GM19351 (cell line): ENCODE measurements at regions not wholly inside any gene's neighbourhood (a gene's known extent, or its start where the extent isn't known, plus 50 kb on each side); places are given as distances from the start of the nearest gene placed in this dataset.
"Not testable (repeated sequence)": the region's sequence is repeated elsewhere in the genome, so short reads cannot be mapped to it uniquely, and the experiment has no call there.

Experiments
- ATAC-seq: cut with Tn5 transposase; IDR thresholded peaks from one replicate; pipeline ENCODE4 v1.9.1; 2021; ENCODE audit warnings: mild to moderate bottlenecking, moderate library complexity; ENCODE audit not compliant: unreplicated experiment

DNA sequence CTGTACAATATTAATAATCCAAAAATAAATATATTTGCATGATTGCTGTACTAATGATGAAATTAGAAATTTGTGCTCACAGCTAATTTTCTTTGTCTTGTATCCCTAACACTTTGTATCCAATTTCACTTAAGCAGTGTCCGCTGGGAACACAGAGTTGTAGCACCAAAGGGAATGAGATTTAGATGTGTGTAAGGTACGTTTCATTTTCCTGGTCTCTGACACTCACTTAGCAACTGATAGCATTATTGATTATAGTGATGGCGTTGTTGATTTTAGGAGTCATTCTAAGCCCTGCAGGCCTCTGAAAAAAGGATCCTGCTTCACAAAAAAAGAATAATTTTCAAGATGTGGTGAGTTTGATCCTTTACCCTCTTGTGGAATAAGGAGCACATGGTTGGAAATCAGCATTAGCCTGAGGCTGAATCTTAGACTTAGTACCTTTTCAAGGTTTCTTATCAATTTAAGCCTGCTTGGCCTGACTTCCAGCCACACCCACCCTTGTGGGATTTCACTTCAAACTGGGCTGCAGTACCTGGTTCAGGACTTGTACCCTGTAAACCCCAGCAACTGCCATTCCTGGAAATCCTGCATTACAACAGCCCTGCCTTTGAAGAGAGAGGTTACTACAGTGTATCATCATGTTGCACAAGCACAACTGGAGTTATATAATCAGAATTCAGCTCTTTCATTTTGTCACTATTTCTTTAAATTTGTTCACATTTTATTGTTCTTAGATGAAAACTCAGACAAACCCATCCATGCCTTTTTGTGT lies 116.2 kb downstream of the RND3 start:
- ATAC-seq, result no peak

DNA sequence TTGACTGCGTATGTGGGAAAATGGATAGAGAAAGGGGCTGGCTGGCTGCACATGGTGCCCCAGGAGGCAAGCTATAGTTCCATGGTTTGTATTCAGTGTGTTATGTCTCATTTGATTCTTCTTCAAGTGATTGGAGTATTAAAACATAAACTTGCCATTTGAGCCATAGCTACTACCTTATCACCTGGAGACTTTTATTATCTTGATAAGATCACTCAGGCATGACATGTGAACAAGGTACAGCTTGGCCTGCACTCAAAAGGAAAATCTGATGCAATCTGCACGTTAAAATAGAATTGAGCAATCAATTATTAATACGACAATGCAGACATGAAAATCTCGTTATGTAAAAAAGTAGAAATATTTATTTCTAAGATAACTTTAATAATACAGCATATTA lies 116.9 kb downstream of the RND3 start:
- no peak for ATAC-seq

- no peak for ATAC-seq
These were observed 117.6 kb downstream of the RND3 start for GRCh38 chr2:150369862-150370261.

- ATAC-seq, result no peak
These were observed 129.0 kb downstream of the RND3 start for GRCh38 chr2:150358468-150358807.

DNA sequence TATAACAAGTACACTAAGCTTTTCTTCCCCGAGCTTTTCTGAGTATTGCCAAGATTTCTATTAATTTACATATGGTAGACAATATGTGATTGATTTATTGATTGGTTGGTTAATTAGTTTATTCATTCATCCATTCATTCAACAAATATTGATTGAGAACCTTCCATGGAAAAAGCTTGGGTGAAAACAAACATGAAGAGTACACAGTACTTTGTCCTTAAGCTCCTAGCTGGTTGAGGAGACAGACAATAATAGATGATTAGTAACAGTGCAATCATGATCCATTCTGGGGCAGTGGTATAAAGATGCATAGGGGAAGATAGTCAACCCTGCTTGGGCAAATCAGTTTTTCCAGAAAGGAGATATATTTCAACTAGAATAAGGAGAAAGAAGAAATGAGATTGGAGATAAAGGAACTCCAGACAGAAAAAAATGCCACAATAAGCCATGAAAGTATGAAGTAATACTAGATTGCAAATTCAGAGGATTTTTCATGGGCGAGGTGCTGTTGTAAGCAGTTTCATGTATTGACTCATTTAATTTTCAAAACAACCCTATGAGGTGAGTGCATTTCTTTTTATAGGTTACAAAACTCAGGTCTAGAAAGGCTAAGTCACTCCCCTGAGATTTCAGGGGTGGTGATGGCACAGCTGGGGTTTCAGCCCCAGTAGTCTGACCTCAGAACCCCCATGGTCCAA lies 129.5 kb downstream of the RND3 start:
- peak; percentile 96 for ATAC-seq

DNA sequence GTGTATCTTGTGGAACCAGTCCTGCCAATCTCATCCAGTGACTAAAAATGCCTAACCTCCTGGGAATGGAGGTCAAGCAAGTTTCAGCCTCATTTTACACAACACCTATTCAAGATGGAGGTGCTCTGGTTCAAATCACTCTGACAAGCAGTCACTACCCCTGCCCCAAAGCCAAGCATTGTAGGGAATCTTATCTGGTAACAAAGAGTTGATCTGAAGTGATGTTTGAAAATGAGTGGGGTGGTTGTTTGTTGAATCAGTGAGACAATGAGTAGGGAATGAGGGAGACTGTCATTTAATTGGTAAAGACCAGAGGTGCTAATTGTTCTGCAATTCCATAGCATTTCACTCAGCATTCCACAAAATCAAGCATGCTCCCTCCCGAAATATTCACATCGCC lies 132.0 kb downstream of the RND3 start:
- no peak for ATAC-seq

DNA sequence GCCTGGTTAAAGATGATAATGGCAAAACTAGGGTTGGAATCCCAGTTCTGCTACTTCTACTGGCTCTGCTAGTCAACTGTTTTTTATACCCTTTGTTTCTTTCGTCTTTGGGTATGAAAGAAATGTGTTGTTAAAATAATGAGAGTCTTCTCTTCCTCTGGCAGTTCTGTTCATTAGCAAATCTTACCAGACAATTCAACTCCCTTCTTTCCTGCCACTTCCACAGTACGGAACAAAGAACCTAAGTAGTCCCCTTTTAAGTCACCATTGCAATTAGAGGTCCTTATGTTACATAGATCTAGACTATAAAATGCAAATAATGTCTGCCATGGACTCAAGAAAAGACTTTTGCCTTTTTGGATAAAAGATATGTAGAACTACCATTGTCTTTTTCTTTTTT lies 134.1 kb downstream of the RND3 start:
- ATAC-seq, result no peak

DNA sequence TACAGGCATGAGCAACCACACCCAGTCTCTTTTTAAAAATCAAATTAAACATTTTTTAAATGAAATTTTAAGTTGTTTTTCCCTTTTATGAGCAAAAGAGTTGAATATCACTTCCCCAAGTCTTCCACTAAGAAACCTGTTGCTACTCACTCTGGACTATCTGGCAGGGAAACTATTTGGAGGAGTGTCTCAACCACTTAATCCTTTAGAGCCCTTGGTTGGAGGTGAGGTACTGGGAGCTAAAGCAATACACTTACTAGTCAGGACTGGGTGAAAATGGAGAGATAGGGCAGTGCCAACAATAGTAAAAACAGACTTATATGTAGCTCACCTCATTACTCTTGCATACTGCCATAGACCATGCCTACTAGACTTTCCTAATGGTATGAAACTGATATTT lies 135.5 kb downstream of the RND3 start:
- no peak for ATAC-seq

DNA sequence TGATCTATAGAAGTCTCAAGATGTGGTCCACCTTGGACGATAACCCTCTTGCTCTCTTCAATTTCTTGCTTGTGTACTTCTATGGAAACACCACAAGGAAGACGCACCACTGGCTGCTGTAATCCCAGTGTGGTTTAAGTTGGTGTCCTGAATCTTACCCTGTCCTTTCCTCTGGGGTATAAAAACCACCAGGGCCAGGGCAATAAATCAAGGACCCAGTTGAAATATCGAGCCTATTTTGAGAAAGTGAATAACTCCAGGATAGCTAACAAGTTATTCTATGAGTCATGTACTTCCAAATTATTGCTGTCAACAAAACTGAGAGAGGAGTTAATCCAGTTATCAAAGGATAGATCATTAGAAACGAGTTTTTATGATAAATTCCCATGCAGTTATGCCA lies 137.0 kb downstream of the RND3 start:
- ATAC-seq, result no peak

DNA sequence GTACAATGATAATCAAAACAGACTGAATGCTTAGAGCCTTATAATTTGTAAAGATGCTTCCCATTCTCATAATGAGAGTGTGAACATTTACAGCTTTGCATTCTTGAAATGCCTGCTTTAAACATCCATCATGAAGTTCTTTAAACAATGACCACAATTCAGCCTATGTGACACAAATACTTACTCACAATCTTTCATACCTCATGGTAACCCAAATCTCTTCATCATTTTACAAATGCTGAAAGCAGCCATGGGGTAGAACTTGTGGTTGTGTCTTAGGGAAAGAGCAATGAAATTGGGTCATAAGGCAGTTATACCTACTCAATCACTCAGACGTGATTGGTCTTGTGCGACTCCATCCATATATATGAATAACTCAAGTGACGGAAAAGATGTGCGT lies 140.7 kb downstream of the RND3 start:
- ATAC-seq, result no peak

DNA sequence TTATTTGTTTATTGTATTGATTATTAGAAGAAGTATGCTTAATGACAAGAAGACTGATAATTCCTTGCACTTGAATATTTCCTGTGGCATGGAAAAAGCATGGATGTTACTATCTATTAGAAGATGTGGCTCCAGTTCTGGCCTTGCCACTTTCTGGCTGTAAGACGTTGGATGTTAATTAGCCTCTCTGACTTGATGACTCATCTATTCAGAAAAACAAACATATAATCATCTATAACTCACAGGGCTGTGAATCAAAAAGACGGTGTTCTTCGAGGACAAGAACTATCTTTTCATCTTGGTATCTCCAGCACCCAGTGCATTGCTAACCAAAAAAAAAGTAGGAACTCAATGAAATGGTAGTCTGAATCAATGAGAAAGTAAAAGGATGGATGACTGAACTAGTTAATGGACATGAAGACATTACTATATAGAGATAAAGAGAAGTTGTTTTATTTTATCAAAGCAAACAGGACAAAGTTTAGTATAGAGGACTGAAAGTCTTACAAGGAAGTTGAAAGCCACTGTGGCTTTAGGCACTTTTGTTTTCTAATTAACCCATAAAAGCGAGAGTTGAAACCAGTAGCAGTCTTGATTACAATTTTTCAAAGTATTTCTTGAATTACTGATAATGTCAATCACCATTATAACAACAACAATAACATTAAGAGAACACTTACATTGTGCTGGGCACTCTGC lies 145.3 kb downstream of the RND3 start:
- no peak for ATAC-seq

DNA sequence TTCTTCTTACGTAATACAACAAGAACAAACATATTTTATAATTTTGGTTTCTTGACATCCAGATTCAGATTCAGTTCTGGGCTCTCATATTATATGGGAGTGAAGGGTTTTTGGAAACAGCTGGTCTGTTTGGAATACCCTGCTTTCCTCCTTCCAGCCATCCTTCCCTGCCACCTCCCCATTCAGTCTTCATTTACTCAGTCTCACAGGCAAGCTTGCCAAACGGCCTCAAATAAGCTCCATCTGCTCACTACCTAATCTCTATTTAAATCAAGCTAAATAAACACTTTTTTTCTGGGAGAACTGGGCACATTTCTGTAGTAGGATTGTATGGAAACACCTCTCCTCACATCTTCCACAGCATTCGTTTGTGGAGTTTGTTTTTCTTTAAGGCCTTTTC lies 147.5 kb downstream of the RND3 start:
- no peak for ATAC-seq

DNA sequence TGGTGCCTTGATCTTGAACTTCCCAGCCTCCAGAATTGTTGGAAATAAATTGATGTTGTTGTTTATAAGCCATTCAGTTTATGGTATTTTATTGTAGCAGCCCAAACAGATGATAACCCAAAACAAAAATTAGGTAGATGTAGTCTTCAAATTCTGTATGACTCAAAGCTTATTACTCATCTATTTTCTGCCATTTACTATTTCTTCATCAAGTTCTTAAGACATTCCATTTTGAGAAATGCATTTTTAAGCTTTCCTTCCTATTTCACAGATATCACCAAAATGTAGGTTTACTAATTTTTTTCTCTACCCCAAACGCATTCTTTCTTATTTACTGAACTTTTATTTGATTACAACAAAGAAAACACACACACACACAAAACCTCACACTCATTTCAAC lies 148.2 kb downstream of the RND3 start:
- no peak for ATAC-seq

DNA sequence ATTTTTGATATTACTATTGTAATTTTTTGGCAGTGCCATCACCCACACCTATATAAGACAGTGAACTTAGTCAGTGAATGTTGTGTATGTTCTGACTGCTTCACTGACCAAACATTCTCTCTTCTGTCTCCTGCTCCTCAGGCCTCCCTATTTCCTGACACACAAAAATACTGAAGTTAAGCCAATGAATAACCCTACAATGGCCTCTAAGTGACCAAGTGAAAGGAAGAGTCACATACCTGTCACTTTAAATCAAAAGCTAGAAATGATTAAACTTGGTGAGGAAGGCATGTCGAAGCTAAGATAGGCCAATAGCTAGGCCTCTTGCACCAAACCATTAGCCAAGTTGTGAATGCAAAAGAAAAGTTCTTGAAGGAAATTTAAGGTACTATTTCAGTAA lies 151.9 kb downstream of the RND3 start:
- ATAC-seq, result no peak

GRCh38 chr2:150332383-150332782 lies 155.1 kb downstream of the RND3 start:
- no peak for ATAC-seq

DNA sequence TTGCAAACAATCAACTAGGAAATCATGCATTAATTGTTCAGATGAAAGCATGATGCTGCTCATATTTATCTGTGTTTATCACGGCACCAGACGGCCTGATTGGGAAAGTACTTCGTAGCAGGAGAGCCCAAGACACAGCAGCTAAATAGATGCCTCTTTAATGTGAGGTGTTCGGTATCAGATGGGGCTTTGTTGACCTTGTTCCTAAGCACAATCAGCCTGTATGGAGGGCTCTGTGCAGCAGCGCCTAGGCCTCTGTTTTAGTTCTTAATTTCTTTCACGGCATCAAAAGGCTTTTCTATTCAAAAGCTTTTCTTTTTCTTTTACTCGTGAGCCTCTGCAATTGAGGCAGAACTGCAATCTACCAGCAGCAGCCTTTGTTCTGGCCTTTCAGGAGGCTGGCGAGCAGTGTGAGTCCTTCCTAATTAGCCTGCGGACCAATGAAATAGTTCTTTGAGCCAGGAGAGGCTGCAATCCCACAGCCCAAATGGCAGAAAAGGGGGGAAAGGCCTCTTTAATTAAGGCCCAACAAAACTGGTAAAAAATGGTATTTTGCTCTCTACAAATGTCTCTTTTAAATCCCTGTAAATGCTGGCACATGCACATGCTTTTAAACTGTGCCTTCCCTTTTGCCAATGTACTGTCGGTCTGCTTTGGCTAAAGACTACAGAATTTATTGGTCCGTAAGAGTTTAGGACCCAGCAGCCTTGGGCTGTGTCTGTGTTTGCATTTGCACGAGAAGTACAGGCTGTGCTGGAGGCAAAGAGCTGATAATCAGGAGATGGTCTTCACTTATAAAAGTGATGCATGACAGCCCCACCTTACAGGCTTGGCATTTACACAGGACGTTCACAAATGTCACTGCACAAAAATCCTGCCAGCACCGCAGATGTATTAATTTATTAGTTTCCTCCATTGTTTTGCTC lies 159.6 kb downstream of the RND3 start:
- ATAC-seq, result no peak

GRCh38 chr2:150325656-150326314 lies 161.7 kb downstream of the RND3 start:
- ATAC-seq, result no peak

- not testable (repeated sequence) for ATAC-seq
These were observed 164.4 kb downstream of the RND3 start for GRCh38 chr2:150323071-150323470.

DNA sequence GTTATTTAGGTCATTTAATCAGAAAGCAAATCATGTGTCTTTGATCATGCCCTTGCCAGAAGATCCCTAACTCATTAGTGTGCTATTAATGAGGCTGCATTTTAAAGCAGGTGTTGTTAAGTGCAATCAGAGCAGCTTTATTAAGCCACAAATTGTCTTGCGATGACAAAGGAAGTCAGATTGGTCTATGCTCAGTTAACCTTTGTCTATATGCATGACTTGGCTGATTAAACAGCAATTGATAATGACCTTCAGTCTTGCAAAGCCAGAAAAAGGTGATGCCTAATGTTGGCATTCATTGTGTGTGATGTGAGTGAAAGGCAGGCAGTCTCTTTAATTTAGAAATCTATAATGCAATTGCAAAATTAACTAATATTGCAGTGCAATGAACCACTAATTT lies 166.9 kb downstream of the RND3 start:
- no peak for ATAC-seq
